ENCODE measurements at regions not wholly inside any gene's neighbourhood (a gene's known extent, or its start where the extent isn't known, plus 50 kb on each side); places are given as distances from the start of the nearest gene placed in this dataset.

- no peak for DNase-seq (ENCODE audit: low read depth in 1 of 2, low spot score in 1 of 2)
- Histone ChIP-seq H3K27me3 (ENCODE audit: insufficient read depth, poor library complexity, severe bottlenecking) (no peaks in the 10 kb centered on the region), H3K27ac (replicated peaks) (no peak overlapping the region), H3K4me3 (replicated peaks; ENCODE audit: insufficient read depth, low read length) (no peak overlapping the region)
- TF ChIP-seq POLR2AphosphoS5 (IDR thresholded peaks at IDR 0.05; ENCODE audit: low read depth), result no peak
Measured at GRCh38 chr3:139793408-139793807, 115.6 kb upstream of the NMNAT3 start.

- H3K27ac ChIP-seq (replicated peaks), result no peak overlapping the region
- TF ChIP-seq REST (IDR thresholded peaks at IDR 0.05; ENCODE audit: insufficient replicate concordance, low read depth) (no peak), POLR2AphosphoS5 (IDR thresholded peaks at IDR 0.05; ENCODE audit: low read depth) (no peak), SPI1 (IDR thresholded peaks at IDR 0.05; ENCODE audit: borderline replicate concordance, low read depth) (no peak), GABPA (IDR thresholded peaks at IDR 0.05; ENCODE audit: low read depth) (no peak)
- TF ChIP-seq, protein P1, sequence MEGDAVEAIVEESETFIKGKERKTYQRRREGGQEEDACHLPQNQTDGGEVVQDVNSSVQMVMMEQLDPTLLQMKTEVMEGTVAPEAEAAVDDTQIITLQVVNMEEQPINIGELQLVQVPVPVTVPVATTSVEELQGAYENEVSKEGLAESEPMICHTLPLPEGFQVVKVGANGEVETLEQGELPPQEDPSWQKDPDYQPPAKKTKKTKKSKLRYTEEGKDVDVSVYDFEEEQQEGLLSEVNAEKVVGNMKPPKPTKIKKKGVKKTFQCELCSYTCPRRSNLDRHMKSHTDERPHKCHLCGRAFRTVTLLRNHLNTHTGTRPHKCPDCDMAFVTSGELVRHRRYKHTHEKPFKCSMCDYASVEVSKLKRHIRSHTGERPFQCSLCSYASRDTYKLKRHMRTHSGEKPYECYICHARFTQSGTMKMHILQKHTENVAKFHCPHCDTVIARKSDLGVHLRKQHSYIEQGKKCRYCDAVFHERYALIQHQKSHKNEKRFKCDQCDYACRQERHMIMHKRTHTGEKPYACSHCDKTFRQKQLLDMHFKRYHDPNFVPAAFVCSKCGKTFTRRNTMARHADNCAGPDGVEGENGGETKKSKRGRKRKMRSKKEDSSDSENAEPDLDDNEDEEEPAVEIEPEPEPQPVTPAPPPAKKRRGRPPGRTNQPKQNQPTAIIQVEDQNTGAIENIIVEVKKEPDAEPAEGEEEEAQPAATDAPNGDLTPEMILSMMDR (IDR thresholded peaks at IDR 0.05; ENCODE audit: insufficient read depth, low read length), result no peak
- no peaks in the 10 kb centered on the region for H3K27me3 ChIP-seq (ENCODE audit: insufficient read depth, poor library complexity, severe bottlenecking)
- no peak for DNase-seq (ENCODE audit: low read depth in 1 of 2, low spot score in 1 of 2)
- no peak overlapping the region for H3K4me3 ChIP-seq (replicated peaks; ENCODE audit: insufficient read depth, low read length)
Measured at GRCh38 chr3:139780593-139780992, 102.8 kb upstream of the NMNAT3 start.

DNA sequence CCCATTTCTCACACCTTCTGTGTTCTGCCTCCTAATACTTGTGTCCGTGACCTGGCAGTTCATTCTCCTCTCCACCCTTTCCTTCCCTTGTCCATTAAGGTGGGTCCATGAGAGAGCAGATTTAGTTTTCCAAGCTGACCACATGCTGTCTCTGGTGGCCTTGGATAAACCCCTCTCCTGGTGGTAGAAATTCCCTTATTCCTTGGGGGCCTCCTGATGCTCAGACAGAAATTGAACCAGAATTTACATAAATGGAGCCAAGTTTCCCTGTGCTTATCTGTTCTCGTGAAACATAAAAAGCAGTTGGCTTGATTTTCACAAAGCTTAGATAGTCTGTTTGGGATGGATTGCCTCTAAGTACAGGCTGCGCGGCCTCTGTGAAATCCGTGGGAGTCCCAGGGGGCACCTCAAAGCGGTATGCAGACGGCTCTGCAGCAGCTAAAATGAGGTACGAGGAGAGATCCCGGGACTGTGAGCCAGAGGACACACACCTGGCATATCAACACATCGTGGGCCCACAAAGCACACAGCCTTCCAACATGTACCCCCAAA is 101.0 kb upstream of the NMNAT3 start:
- Histone ChIP-seq H3K27ac (replicated peaks) (no peak overlapping the region), H3K4me3 (replicated peaks; ENCODE audit: insufficient read depth, low read length) (no peak overlapping the region), H3K27me3 (ENCODE audit: insufficient read depth, poor library complexity, severe bottlenecking) (no peaks in the 10 kb centered on the region)
- no peak for DNase-seq (ENCODE audit: low read depth in 1 of 2, low spot score in 1 of 2)
- TF ChIP-seq POLR2AphosphoS5 (IDR thresholded peaks at IDR 0.05; ENCODE audit: low read depth), result no peak
- no peak for TF ChIP-seq GABPA (IDR thresholded peaks at IDR 0.05; ENCODE audit: low read depth)
- TF ChIP-seq REST (IDR thresholded peaks at IDR 0.05; ENCODE audit: insufficient replicate concordance, low read depth), result no peak
- TF ChIP-seq, protein P1 (IDR thresholded peaks at IDR 0.05; ENCODE audit: insufficient read depth, low read length), result no peak
- no peak for TF ChIP-seq SPI1 (IDR thresholded peaks at IDR 0.05; ENCODE audit: borderline replicate concordance, low read depth)

DNA sequence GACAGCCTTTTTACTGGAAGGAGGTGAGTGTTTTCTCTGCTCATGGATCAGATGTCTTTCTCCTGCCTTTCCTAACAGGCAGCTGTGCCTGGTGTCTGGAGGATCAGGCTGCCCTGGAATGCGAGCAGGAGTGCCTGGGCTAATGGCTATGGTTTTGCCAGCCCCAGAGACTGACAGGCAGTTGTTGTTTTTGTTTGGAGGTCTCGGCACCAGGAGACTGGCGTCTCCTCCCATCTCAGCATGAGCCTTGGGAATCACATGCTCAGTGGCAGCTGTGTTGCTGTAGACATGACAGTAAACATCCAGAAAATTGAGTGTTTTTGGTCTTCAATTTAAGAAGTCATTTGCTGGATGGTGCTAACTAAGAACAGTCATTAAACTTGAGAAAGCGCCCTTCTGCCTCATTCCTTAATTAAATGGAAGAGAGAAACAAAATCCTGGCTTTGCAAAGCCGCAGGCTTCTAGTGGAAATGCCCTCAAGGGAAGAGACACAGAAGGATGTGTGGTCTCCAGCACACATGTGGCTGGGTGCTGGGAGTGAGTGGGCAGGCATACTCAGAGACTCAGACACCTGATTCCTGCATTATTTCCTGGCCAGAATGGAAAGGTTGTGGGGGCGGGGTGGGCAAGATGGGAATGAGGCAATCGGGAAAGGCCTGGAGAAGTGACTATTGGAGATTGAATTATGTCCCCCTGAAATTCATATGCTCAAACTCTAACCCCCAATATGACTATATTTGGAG is 97.0 kb upstream of the NMNAT3 start:
- no peak for TF ChIP-seq POLR2AphosphoS5 (IDR thresholded peaks at IDR 0.05; ENCODE audit: low read depth)
- TF ChIP-seq SPI1 (IDR thresholded peaks at IDR 0.05; ENCODE audit: borderline replicate concordance, low read depth), result no peak
- TF ChIP-seq GABPA (IDR thresholded peaks at IDR 0.05; ENCODE audit: low read depth), result no peak
- no peak for TF ChIP-seq REST (IDR thresholded peaks at IDR 0.05; ENCODE audit: insufficient replicate concordance, low read depth)
- TF ChIP-seq, protein P1 (IDR thresholded peaks at IDR 0.05; ENCODE audit: insufficient read depth, low read length), result no peak
- Histone ChIP-seq H3K4me3 (replicated peaks; ENCODE audit: insufficient read depth, low read length) (no peak overlapping the region), H3K27me3 (ENCODE audit: insufficient read depth, poor library complexity, severe bottlenecking) (no peaks in the 10 kb centered on the region), H3K27ac (replicated peaks) (no peak overlapping the region)
- DNase-seq (ENCODE audit: low read depth in 1 of 2, low spot score in 1 of 2), result no peak

Data from HL-60 (cell line).